ENCODE measurements at regions not wholly inside any gene's neighbourhood (a gene's known extent, or its start where the extent isn't known, plus 50 kb on each side); places are given as distances from the start of the nearest gene placed in this dataset.

DNA sequence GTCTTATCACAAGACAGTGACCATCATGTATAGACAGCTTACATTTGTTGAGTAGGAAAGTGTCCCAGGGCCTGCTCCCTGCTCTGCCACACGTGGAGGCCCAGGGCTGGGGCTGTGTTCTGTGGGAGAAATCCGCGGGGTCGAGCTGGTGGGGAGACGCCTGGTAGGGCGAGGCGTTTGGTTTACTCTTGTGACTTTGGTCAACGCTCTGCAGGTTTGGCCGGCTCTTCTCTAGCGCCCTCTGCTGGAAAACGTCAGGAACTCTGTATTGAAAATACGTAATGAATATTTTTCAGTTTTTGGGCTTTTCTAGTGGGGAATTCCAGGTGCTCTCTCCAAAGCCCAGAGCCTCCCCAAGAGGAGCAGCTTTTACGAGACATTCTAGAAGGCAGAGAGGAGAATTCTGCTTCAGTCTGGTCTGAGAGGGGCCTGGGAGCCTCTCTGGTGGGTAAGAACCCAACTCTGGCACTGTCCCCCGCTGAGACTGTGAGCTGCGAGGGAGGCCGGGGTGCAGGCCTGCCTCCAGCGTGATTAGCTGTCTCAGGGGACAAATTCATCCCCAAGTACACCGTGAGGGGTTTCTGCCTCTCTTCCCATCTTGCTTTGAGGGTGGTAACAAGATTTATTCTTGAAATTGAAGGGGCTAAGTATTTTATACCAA is 112.6 kb upstream of the RALGAPA2 start:
- Mint-ChIP-seq H3K27ac (ENCODE audit: unreplicated experiment) (no peak overlapping the region), H3K4me3 (ENCODE audit: unreplicated experiment) (no peak overlapping the region), H3K9me3 (ENCODE audit: unreplicated experiment) (peaks cover 10% of the 10 kb centered on the region), H3K27me3 (ENCODE audit: low read depth, unreplicated experiment) (peaks cover 38% of the 10 kb centered on the region), H3K36me3 (ENCODE audit: low read depth, unreplicated experiment) (no peaks in the 10 kb centered on the region), H3K4me1 (ENCODE audit: low read depth, unreplicated experiment) (no peaks in the 10 kb centered on the region)
- DNase-seq (ENCODE audit: low read depth) (no peak), FAIRE-seq (no peak)
- H3K4me2 ChIP-seq (ENCODE audit: low read length) = no peak overlapping the region
- H3K9me3 ChIP-seq (ENCODE audit: insufficient read depth, low read depth, low read length) = no peaks in the 10 kb centered on the region
- H3K4me1 ChIP-seq (ENCODE audit: insufficient read depth, low read length) = no peaks in the 10 kb centered on the region
- no peak overlapping the region for H3K9ac ChIP-seq (ENCODE audit: low read length)
- TF ChIP-seq, protein P1, sequence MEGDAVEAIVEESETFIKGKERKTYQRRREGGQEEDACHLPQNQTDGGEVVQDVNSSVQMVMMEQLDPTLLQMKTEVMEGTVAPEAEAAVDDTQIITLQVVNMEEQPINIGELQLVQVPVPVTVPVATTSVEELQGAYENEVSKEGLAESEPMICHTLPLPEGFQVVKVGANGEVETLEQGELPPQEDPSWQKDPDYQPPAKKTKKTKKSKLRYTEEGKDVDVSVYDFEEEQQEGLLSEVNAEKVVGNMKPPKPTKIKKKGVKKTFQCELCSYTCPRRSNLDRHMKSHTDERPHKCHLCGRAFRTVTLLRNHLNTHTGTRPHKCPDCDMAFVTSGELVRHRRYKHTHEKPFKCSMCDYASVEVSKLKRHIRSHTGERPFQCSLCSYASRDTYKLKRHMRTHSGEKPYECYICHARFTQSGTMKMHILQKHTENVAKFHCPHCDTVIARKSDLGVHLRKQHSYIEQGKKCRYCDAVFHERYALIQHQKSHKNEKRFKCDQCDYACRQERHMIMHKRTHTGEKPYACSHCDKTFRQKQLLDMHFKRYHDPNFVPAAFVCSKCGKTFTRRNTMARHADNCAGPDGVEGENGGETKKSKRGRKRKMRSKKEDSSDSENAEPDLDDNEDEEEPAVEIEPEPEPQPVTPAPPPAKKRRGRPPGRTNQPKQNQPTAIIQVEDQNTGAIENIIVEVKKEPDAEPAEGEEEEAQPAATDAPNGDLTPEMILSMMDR (IDR thresholded peaks at IDR 0.05; ENCODE audit: insufficient read depth, low read depth, low read length) = peak; percentile 33
- no peak for TF ChIP-seq EZH2 (IDR thresholded peaks at IDR 0.05; ENCODE audit: insufficient read depth, low read length)
- no peak overlapping the region for H3K27ac ChIP-seq (ENCODE audit: low read depth, low read length)
- H3K36me3 ChIP-seq (ENCODE audit: insufficient read depth, low read length) = no peaks in the 10 kb centered on the region
- no peaks in the 10 kb centered on the region for H3K27me3 ChIP-seq (ENCODE audit: insufficient read depth, low read length)
- H3K4me3 ChIP-seq (ENCODE audit: insufficient read depth, low read depth, low read length) = no peak overlapping the region
- no peak overlapping the region for H2AFZ ChIP-seq (ENCODE audit: low read depth, low read length)
- H4K20me1 ChIP-seq (ENCODE audit: insufficient read depth, low read length) = no peaks in the 10 kb centered on the region
- H3K79me2 ChIP-seq (ENCODE audit: insufficient read depth, low read length) = no peaks in the 10 kb centered on the region

DNA sequence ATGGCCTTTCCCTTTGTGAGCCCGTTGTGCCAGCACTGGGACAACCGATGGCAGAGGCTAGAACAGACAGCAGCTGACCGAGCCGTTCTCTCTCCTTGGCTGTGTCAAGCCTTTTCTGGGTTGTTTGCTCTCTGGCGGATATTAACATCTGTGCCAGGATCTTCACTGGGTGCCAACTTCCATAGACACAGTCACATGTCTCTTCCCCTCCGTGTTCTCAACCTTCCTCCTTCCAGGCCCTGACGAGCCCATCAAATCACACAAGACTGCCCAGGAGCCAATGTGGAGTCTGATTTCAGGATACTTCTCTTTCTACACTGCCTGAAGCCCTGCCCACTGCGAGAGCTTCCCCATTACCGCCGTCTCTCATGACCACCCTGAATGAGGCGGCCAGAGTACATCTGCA is 111.0 kb upstream of the RALGAPA2 start:
- H3K36me3 ChIP-seq (ENCODE audit: insufficient read depth, low read length) = no peaks in the 10 kb centered on the region
- no peak overlapping the region for H3K27ac Mint-ChIP-seq (ENCODE audit: unreplicated experiment)
- peaks cover 3% of the 10 kb centered on the region for H3K9me3 Mint-ChIP-seq (ENCODE audit: unreplicated experiment)
- no peaks in the 10 kb centered on the region for H3K9me3 ChIP-seq (ENCODE audit: insufficient read depth, low read depth, low read length)
- no peaks in the 10 kb centered on the region for H3K79me2 ChIP-seq (ENCODE audit: insufficient read depth, low read length)
- H3K4me3 Mint-ChIP-seq (ENCODE audit: unreplicated experiment) = no peak overlapping the region
- H3K36me3 Mint-ChIP-seq (ENCODE audit: low read depth, unreplicated experiment) = no peaks in the 10 kb centered on the region
- no peaks in the 10 kb centered on the region for H3K27me3 ChIP-seq (ENCODE audit: insufficient read depth, low read length)
- no peaks in the 10 kb centered on the region for H3K4me1 ChIP-seq (ENCODE audit: insufficient read depth, low read length)
- no peaks in the 10 kb centered on the region for H4K20me1 ChIP-seq (ENCODE audit: insufficient read depth, low read length)
- H2AFZ ChIP-seq (ENCODE audit: low read depth, low read length) = no peak overlapping the region
- no peaks in the 10 kb centered on the region for H3K4me1 Mint-ChIP-seq (ENCODE audit: low read depth, unreplicated experiment)
- FAIRE-seq (no peak), DNase-seq (ENCODE audit: low read depth) (no peak)
- H3K4me3 ChIP-seq (ENCODE audit: insufficient read depth, low read depth, low read length) = no peak overlapping the region
- no peak overlapping the region for H3K4me2 ChIP-seq (ENCODE audit: low read length)
- peaks cover 38% of the 10 kb centered on the region for H3K27me3 Mint-ChIP-seq (ENCODE audit: low read depth, unreplicated experiment)
- no peak overlapping the region for H3K27ac ChIP-seq (ENCODE audit: low read depth, low read length)
- no peak for TF ChIP-seq EZH2 (IDR thresholded peaks at IDR 0.05; ENCODE audit: insufficient read depth, low read length)
- TF ChIP-seq, protein P1 (IDR thresholded peaks at IDR 0.05; ENCODE audit: insufficient read depth, low read depth, low read length) = no peak
- H3K9ac ChIP-seq (ENCODE audit: low read length) = no peak overlapping the region

DNA sequence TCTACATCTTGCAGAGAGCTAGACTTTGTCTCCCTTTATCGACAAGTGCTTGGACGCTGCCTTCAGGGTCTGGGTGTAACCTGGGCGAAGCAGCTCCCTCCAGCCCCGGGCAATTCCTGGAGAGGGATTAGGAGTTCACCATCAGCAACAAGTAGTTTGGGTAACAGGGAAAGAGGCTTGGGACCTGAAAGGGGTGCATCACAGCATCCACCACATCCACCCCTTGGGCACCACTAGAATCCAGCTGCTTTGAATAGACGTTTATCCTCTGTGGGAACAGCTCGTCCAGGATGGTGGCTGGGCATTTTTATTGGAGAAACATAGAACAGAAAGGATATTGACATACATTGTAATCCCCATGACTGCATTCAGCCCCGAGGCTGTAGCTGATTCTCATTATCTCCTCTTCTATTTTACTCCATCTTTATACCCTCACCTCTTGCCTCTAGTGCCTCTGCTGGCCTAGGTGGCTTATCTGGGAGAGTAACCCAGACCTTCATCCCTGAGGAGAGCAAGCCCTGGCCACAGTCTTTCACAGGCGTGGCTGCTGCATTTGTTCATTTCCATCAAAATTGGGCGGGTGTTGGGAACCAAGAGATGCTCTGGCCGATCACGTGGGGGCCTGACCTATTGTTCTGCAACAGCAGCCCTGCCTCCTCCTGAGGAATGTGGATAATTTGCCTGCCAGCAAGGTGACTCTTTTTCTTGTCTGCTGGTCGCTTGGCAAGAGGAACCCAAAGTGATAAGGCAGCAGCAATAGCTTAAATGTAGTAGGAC is 109.2 kb upstream of the RALGAPA2 start:
- no peaks in the 10 kb centered on the region for H3K36me3 ChIP-seq (ENCODE audit: insufficient read depth, low read length)
- H3K4me2 ChIP-seq (ENCODE audit: low read length) = no peak overlapping the region
- H3K4me3 ChIP-seq (ENCODE audit: insufficient read depth, low read depth, low read length) = no peak overlapping the region
- H4K20me1 ChIP-seq (ENCODE audit: insufficient read depth, low read length) = no peaks in the 10 kb centered on the region
- no peak for FAIRE-seq
- no peak overlapping the region for H2AFZ ChIP-seq (ENCODE audit: low read depth, low read length)
- H3K9me3 Mint-ChIP-seq (ENCODE audit: unreplicated experiment) = peaks cover 3% of the 10 kb centered on the region
- no peak for DNase-seq (ENCODE audit: low read depth)
- no peak overlapping the region for H3K27ac Mint-ChIP-seq (ENCODE audit: unreplicated experiment)
- no peaks in the 10 kb centered on the region for H3K9me3 ChIP-seq (ENCODE audit: insufficient read depth, low read depth, low read length)
- H3K4me3 Mint-ChIP-seq (ENCODE audit: unreplicated experiment) = no peak overlapping the region
- no peak overlapping the region for H3K27ac ChIP-seq (ENCODE audit: low read depth, low read length)
- H3K36me3 Mint-ChIP-seq (ENCODE audit: low read depth, unreplicated experiment) = no peaks in the 10 kb centered on the region
- H3K4me1 Mint-ChIP-seq (ENCODE audit: low read depth, unreplicated experiment) = no peaks in the 10 kb centered on the region
- no peaks in the 10 kb centered on the region for H3K79me2 ChIP-seq (ENCODE audit: insufficient read depth, low read length)
- H3K27me3 Mint-ChIP-seq (ENCODE audit: low read depth, unreplicated experiment) = peaks cover 32% of the 10 kb centered on the region
- no peaks in the 10 kb centered on the region for H3K4me1 ChIP-seq (ENCODE audit: insufficient read depth, low read length)
- no peak overlapping the region for H3K9ac ChIP-seq (ENCODE audit: low read length)
- TF ChIP-seq, protein P1 (IDR thresholded peaks at IDR 0.05; ENCODE audit: insufficient read depth, low read depth, low read length) = no peak
- TF ChIP-seq EZH2 (IDR thresholded peaks at IDR 0.05; ENCODE audit: insufficient read depth, low read length) = no peak
- H3K27me3 ChIP-seq (ENCODE audit: insufficient read depth, low read length) = no peaks in the 10 kb centered on the region
